ENCODE measurements at regions not wholly inside any gene's neighbourhood (a gene's known extent, or its start where the extent isn't known, plus 50 kb on each side); places are given as distances from the start of the nearest gene placed in this dataset.

DNA sequence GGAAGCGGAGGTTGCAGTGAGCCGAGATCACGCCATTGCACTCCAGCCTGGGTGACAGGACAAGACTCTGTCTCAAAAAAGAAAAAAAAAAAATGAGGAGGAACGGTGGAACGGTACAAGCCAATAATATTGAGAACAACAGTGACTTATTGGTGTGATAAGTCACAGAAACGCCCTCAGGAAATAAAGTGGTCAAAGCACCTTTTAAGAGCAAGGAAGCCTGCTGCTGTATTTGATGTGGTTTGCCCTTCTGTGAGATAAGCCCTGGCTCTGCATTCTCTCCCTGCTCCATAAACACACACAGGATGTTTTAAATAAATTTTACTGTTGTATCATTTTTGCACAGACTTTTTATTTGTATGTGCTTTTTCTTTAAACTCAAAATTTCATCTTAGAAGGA, 269.9 kb upstream of the MSX2 start:
- DNase-seq (ENCODE audit: low read depth, low spot score) (no peak), ATAC-seq (no peak), FAIRE-seq (no peak)
- no peaks in the 10 kb centered on the region for H3K79me2 ChIP-seq (ENCODE audit: control insufficient read depth, insufficient read depth, low read length)
- H3K27ac ChIP-seq (ENCODE audit: control insufficient read depth, insufficient read depth) = no peak overlapping the region
- no peaks in the 10 kb centered on the region for H3K36me3 ChIP-seq (ENCODE audit: control insufficient read depth in 2 of 2, insufficient read depth in 2 of 2, low read length in 1 of 2)
- no TSS peak for BruUV-seq (replicated peaks)
- intact Hi-C loops (cut with micrococcal nuclease; ENCODE audit: unreplicated experiment) (no loop called here), in situ Hi-C loops (cut with MboI) (no loop called here)
- ChIA-PET SMC1A (ENCODE audit: uncharacterized antibody, unreplicated experiment) (no interaction called here), RAD21 (ENCODE audit: unreplicated experiment) (no interaction called here), POLR2A (no interaction called here), CTCF (no interaction called here)
- no peaks in the 10 kb centered on the region for H4K20me1 ChIP-seq (ENCODE audit: control insufficient read depth, insufficient read depth)
- H3K9ac ChIP-seq (ENCODE audit: control insufficient read depth, insufficient read depth, low read length) = no peak overlapping the region
- H3K9me3 ChIP-seq (replicated peaks; ENCODE audit: control insufficient read depth, insufficient read depth, low read length) = no peaks in the 10 kb centered on the region
- WGBS (ENCODE audit: insufficient coverage, insufficient replicate concordance, low lambda C conversion rate, missing lambda C conversion rate) = 43% methylated on average over 5 of the region's 6 CpGs
- no peaks in the 10 kb centered on the region for H3K4me1 ChIP-seq (ENCODE audit: control insufficient read depth, insufficient read depth, low read length)
- H3K27me3 ChIP-seq (replicated peaks in 1 of 2; ENCODE audit: control insufficient read depth in 2 of 2, insufficient read depth in 2 of 2, low read length in 1 of 2) = no peaks in the 10 kb centered on the region
- H3K4me3 ChIP-seq = no peak overlapping the region
- no peak overlapping the region for H3K4me2 ChIP-seq (ENCODE audit: control insufficient read depth, insufficient read depth)
- H2AFZ ChIP-seq (ENCODE audit: control insufficient read depth, low read depth, low read length) = no peak overlapping the region
- TF ChIP-seq ZNF24 (IDR thresholded peaks at IDR 0.05) (no peak), NFYA (IDR thresholded peaks at IDR 0.05; ENCODE audit: borderline replicate concordance, low read depth, low read length) (no peak), SPI1 (IDR thresholded peaks at IDR 0.05; ENCODE audit: borderline replicate concordance, insufficient read depth, low read depth, low read length) (no peak)
- TF ChIP-seq, protein P1, sequence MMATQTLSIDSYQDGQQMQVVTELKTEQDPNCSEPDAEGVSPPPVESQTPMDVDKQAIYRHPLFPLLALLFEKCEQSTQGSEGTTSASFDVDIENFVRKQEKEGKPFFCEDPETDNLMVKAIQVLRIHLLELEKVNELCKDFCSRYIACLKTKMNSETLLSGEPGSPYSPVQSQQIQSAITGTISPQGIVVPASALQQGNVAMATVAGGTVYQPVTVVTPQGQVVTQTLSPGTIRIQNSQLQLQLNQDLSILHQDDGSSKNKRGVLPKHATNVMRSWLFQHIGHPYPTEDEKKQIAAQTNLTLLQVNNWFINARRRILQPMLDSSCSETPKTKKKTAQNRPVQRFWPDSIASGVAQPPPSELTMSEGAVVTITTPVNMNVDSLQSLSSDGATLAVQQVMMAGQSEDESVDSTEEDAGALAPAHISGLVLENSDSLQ (IDR thresholded peaks at IDR 0.05) = no peak

DNA sequence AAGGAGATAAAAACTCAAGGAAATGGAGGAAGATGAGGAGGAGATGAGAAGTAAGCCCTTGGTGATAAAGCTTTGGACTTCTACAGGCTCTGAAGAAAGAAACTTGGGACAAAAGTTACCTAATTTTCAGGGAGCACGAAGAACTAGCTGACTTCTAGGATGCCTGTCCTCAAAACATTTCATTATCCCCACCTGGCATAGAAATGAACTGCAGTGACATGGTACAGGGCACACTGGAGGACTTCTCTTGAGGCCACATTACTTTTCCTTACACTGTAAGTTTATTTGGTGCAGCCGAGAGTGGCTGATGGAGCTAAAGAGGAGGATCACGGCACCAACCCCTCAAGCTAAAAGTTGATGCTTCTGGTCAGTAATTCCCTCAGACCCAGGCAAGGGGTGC, 269.5 kb upstream of the MSX2 start:
- BruUV-seq (replicated peaks) = no TSS peak
- Histone ChIP-seq H3K36me3 (ENCODE audit: control insufficient read depth in 2 of 2, insufficient read depth in 2 of 2, low read length in 1 of 2) (no peaks in the 10 kb centered on the region), H4K20me1 (ENCODE audit: control insufficient read depth, insufficient read depth) (no peaks in the 10 kb centered on the region), H3K4me3 (no peak overlapping the region), H3K27ac (ENCODE audit: control insufficient read depth, insufficient read depth) (no peak overlapping the region), H3K27me3 (replicated peaks in 1 of 2; ENCODE audit: control insufficient read depth in 2 of 2, insufficient read depth in 2 of 2, low read length in 1 of 2) (no peaks in the 10 kb centered on the region), H3K4me2 (ENCODE audit: control insufficient read depth, insufficient read depth) (no peak overlapping the region), H3K4me1 (ENCODE audit: control insufficient read depth, insufficient read depth, low read length) (no peaks in the 10 kb centered on the region), H3K9me3 (replicated peaks; ENCODE audit: control insufficient read depth, insufficient read depth, low read length) (no peaks in the 10 kb centered on the region), H3K79me2 (ENCODE audit: control insufficient read depth, insufficient read depth, low read length) (no peaks in the 10 kb centered on the region), H3K9ac (ENCODE audit: control insufficient read depth, insufficient read depth, low read length) (no peak overlapping the region), H2AFZ (ENCODE audit: control insufficient read depth, low read depth, low read length) (no peak overlapping the region)
- ChIA-PET SMC1A (ENCODE audit: uncharacterized antibody, unreplicated experiment) (no interaction called here), POLR2A (no interaction called here), RAD21 (ENCODE audit: unreplicated experiment) (no interaction called here), CTCF (no interaction called here)
- intact Hi-C loops (cut with micrococcal nuclease; ENCODE audit: unreplicated experiment) = no loop called here
- ATAC-seq (no peak), DNase-seq (ENCODE audit: low read depth, low spot score) (no peak), FAIRE-seq (no peak)
- in situ Hi-C loops (cut with MboI) = no loop called here
- 5% methylated on average over 3 of the region's 3 CpGs for WGBS (ENCODE audit: insufficient coverage, insufficient replicate concordance, low lambda C conversion rate, missing lambda C conversion rate)
- TF ChIP-seq HDAC6 (IDR thresholded peaks at IDR 0.05; ENCODE audit: unreplicated experiment) = no peak
- no peak for TF ChIP-seq BHLHE40 (IDR thresholded peaks at IDR 0.05; ENCODE audit: borderline replicate concordance in 1 of 2, low read depth in 2 of 2, low read length in 1 of 2)
- TF ChIP-seq SREBF1 (IDR thresholded peaks at IDR 0.05; ENCODE audit: low read length) = no peak
- TF ChIP-seq ZNF207 (IDR thresholded peaks at IDR 0.05; ENCODE audit: borderline replicate concordance) = no peak
- TF ChIP-seq, protein P2, sequence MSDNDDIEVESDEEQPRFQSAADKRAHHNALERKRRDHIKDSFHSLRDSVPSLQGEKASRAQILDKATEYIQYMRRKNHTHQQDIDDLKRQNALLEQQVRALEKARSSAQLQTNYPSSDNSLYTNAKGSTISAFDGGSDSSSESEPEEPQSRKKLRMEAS (IDR thresholded peaks at IDR 0.05; ENCODE audit: low read depth, low read length) = no peak
- TF ChIP-seq HDGF (IDR thresholded peaks at IDR 0.05) = no peak
- no peak for TF ChIP-seq MTA3 (IDR thresholded peaks at IDR 0.05; ENCODE audit: borderline replicate concordance, low read length)
- TF ChIP-seq, protein P3, sequence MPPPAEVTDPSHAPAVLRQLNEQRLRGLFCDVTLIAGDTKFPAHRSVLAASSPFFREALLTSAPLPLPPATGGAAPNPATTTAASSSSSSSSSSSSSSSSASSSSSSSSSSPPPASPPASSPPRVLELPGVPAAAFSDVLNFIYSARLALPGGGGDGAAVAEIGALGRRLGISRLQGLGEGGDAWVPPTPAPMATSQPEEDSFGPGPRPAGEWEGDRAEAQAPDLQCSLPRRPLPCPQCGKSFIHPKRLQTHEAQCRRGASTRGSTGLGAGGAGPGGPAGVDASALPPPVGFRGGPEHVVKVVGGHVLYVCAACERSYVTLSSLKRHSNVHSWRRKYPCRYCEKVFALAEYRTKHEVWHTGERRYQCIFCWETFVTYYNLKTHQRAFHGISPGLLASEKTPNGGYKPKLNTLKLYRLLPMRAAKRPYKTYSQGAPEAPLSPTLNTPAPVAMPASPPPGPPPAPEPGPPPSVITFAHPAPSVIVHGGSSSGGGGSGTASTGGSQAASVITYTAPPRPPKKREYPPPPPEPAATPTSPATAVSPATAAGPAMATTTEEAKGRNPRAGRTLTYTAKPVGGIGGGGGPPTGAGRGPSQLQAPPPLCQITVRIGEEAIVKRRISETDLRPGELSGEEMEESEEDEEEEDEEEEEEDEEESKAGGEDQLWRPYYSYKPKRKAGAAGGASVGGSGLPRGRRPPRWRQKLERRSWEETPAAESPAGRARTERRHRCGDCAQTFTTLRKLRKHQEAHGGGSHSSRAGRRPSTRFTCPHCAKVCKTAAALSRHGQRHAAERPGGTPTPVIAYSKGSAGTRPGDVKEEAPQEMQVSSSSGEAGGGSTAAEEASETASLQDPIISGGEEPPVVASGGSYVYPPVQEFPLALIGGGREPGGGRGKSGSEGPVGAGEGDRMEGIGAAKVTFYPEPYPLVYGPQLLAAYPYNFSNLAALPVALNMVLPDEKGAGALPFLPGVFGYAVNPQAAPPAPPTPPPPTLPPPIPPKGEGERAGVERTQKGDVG (CRISPR knock-in tag; IDR thresholded peaks at IDR 0.05) = no peak
- TF ChIP-seq SIX5 (IDR thresholded peaks at IDR 0.05; ENCODE audit: low read depth, low read length, severe bottlenecking) = no peak
- TF ChIP-seq STAT3 (IDR thresholded peaks at IDR 0.05; ENCODE audit: low read depth, low read length) = no peak
- no peak for TF ChIP-seq LARP7 (IDR thresholded peaks at IDR 0.05)
- no peak for TF ChIP-seq EP300 (IDR thresholded peaks at IDR 0.05; ENCODE audit: borderline replicate concordance in 1 of 2, control insufficient read depth in 1 of 2, low read depth in 2 of 2, low read length in 2 of 2)

Data from GM12878 (cell line).